Astrocyte (in vitro differentiated cells and primary cell): ENCODE measurements at regions not wholly inside any gene's neighbourhood (a gene's known extent, or its start where the extent isn't known, plus 50 kb on each side); places are given as distances from the start of the nearest gene placed in this dataset.

ENCODE experiments used
- DNase-seq: peaks from one replicate; pipeline ENCODE4 v3.0.0-alpha.2; 2010; ENCODE audit warnings: low read depth
- FAIRE-seq: peaks from 2 replicates; lab custom pipeline; 2011; peaks lifted over from hg19 to GRCh38; lab: Jason Lieb, UNC
- H2AFZ ChIP-seq: 2 replicates; pipeline ENCODE4 v1.6.0; 2012; ENCODE audit warnings: low read depth, low read length, inconsistent platforms
- H3K27ac ChIP-seq: 2 replicates; pipeline ENCODE4 v1.5.1; 2011; ENCODE audit warnings: low read depth, low read length, inconsistent platforms
- H3K27me3 ChIP-seq: 2 replicates; pipeline ENCODE4 v1.6.0; 2011; ENCODE audit warnings: low read length, inconsistent platforms; ENCODE audit not compliant: insufficient read depth
- H3K36me3 ChIP-seq: 2 replicates; pipeline ENCODE4 v1.5.1; 2011; ENCODE audit warnings: low read length, inconsistent platforms; ENCODE audit not compliant: insufficient read depth
- H3K4me1 ChIP-seq: 2 replicates; pipeline ENCODE4 v1.5.1; 2011; ENCODE audit warnings: low read length, inconsistent platforms; ENCODE audit not compliant: insufficient read depth
- H3K4me2 ChIP-seq: 2 replicates; pipeline ENCODE4 v1.6.0; 2012; ENCODE audit warnings: low read length, inconsistent platforms
- H3K4me3 ChIP-seq: 2 replicates; pipeline ENCODE4 v1.5.1; 2011; ENCODE audit warnings: low read depth, mild to moderate bottlenecking, low read length, inconsistent platforms; ENCODE audit not compliant: insufficient read depth
- H3K79me2 ChIP-seq: 2 replicates; pipeline ENCODE4 v1.6.0; 2012; ENCODE audit warnings: mild to moderate bottlenecking, low read length, inconsistent platforms; ENCODE audit not compliant: insufficient read depth
- H3K9ac ChIP-seq: 2 replicates; pipeline ENCODE4 v1.6.0; 2012; ENCODE audit warnings: mild to moderate bottlenecking, low read length, inconsistent platforms
- H3K9me3 ChIP-seq: 2 replicates; pipeline ENCODE4 v1.5.1; 2012; ENCODE audit warnings: low read depth, mild to moderate bottlenecking, low read length, inconsistent platforms; ENCODE audit not compliant: insufficient read depth
- H4K20me1 ChIP-seq: 2 replicates; pipeline ENCODE4 v1.6.0; 2012; ENCODE audit warnings: low read length, inconsistent platforms; ENCODE audit not compliant: insufficient read depth
- H3K27ac Mint-ChIP-seq: one replicate; pipeline ENCODE4 v1.8.0; 2021; ENCODE audit warnings: mild to moderate bottlenecking, mixed read lengths; ENCODE audit not compliant: unreplicated experiment
- H3K27me3 Mint-ChIP-seq: one replicate; pipeline ENCODE4 v1.8.0; 2021; ENCODE audit warnings: low read depth, mixed read lengths; ENCODE audit not compliant: unreplicated experiment
- H3K36me3 Mint-ChIP-seq: one replicate; pipeline ENCODE4 v1.8.0; 2021; ENCODE audit warnings: low read depth, mixed read lengths; ENCODE audit not compliant: unreplicated experiment
- H3K4me1 Mint-ChIP-seq: one replicate; pipeline ENCODE4 v1.8.0; 2021; ENCODE audit warnings: low read depth, mixed read lengths; ENCODE audit not compliant: unreplicated experiment
- H3K4me3 Mint-ChIP-seq: one replicate; pipeline ENCODE4 v1.8.0; 2021; ENCODE audit warnings: mild to moderate bottlenecking, moderate library complexity, mixed read lengths; ENCODE audit not compliant: unreplicated experiment
- H3K9me3 Mint-ChIP-seq: one replicate; pipeline ENCODE4 v1.8.0; 2021; ENCODE audit warnings: mild to moderate bottlenecking, mixed read lengths; ENCODE audit not compliant: unreplicated experiment
- EZH2 ChIP-seq: IDR thresholded peaks from 2 replicates; pipeline ENCODE4 v1.6.1; 2012; ENCODE audit warnings: mild to moderate bottlenecking, low read length, inconsistent platforms; ENCODE audit not compliant: insufficient read depth
- TF ChIP-seq, protein P1 (sequence below): IDR thresholded peaks from 2 replicates; pipeline ENCODE4 v1.5.1; 2011; ENCODE audit warnings: low read depth, mild to moderate bottlenecking, inconsistent platforms, low read length, moderate library complexity; ENCODE audit not compliant: insufficient read depth

DNA sequence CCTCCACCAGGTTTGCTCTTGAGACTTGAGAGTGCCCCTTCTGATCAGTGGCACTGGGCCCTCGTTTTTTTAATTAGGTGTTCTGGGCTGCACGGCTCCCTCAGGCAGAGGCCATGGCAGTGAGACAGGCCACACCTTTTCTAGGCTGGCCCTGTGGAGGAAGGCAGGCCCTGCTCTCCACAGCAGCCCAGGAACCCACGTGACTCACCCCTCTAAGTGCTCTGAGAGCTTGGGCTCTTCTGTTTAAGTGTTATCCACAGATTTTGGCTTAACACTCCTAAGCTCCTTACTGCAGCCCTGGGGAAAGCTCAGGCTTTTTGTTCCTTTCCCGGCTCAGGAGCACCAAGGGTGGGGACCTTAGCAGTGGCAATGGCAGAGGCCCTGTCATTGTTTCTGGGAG, 463.2 kb upstream of the GBE1 start:
- Histone ChIP-seq H3K4me2 (no peak overlapping the region), H3K9me3 (no peaks in the 10 kb centered on the region), H3K27ac (no peak overlapping the region), H3K4me3 (no peak overlapping the region), H3K27me3 (no peaks in the 10 kb centered on the region), H3K79me2 (no peaks in the 10 kb centered on the region), H3K36me3 (no peaks in the 10 kb centered on the region), H3K4me1 (no peaks in the 10 kb centered on the region), H4K20me1 (no peaks in the 10 kb centered on the region), H3K9ac (no peak overlapping the region), H2AFZ (no peak overlapping the region)
- no peaks in the 10 kb centered on the region for H3K4me1 Mint-ChIP-seq
- no peaks in the 10 kb centered on the region for H3K27me3 Mint-ChIP-seq
- FAIRE-seq, result no peak
- DNase-seq, result no peak
- peaks cover 3% of the 10 kb centered on the region for H3K9me3 Mint-ChIP-seq
- no peak overlapping the region for H3K27ac Mint-ChIP-seq
- H3K4me3 Mint-ChIP-seq, result no peak overlapping the region
- H3K36me3 Mint-ChIP-seq, result peaks cover 2% of the 10 kb centered on the region
- TF ChIP-seq EZH2, result no peak
- TF ChIP-seq, protein P1, sequence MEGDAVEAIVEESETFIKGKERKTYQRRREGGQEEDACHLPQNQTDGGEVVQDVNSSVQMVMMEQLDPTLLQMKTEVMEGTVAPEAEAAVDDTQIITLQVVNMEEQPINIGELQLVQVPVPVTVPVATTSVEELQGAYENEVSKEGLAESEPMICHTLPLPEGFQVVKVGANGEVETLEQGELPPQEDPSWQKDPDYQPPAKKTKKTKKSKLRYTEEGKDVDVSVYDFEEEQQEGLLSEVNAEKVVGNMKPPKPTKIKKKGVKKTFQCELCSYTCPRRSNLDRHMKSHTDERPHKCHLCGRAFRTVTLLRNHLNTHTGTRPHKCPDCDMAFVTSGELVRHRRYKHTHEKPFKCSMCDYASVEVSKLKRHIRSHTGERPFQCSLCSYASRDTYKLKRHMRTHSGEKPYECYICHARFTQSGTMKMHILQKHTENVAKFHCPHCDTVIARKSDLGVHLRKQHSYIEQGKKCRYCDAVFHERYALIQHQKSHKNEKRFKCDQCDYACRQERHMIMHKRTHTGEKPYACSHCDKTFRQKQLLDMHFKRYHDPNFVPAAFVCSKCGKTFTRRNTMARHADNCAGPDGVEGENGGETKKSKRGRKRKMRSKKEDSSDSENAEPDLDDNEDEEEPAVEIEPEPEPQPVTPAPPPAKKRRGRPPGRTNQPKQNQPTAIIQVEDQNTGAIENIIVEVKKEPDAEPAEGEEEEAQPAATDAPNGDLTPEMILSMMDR, result no peak

DNA sequence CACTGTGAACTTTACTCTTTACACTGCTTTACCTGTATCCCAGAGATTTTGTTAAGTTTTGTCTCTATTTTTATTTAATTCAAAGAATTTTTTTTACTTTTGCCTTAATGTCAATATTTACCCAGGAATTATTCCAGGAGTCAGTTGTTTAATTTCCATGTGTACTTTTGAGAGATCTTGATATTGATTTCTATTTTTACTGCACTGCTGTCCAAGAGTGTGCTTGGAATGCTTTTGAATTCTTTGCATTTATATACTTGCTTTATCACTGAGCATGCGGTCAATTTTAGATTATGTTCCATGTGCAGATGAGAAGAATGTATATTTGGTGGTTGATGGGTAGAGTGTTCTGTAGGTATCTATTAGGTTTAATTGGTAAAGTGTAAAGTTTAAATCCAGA, 461.0 kb upstream of the GBE1 start:
- Mint-ChIP-seq H3K27me3 (no peaks in the 10 kb centered on the region), H3K9me3 (peaks cover 3% of the 10 kb centered on the region), H3K4me3 (no peak overlapping the region), H3K36me3 (peaks cover 2% of the 10 kb centered on the region), H3K27ac (no peak overlapping the region), H3K4me1 (no peaks in the 10 kb centered on the region)
- TF ChIP-seq, protein P1, result no peak
- TF ChIP-seq EZH2, result no peak
- no peaks in the 10 kb centered on the region for H4K20me1 ChIP-seq
- no peaks in the 10 kb centered on the region for H3K9me3 ChIP-seq
- H3K9ac ChIP-seq, result no peak overlapping the region
- H3K4me1 ChIP-seq, result no peaks in the 10 kb centered on the region
- H3K79me2 ChIP-seq, result no peaks in the 10 kb centered on the region
- H3K27ac ChIP-seq, result no peak overlapping the region
- no peak overlapping the region for H3K4me2 ChIP-seq
- DNase-seq (no peak), FAIRE-seq (no peak)
- H3K36me3 ChIP-seq, result no peaks in the 10 kb centered on the region
- H3K27me3 ChIP-seq, result no peaks in the 10 kb centered on the region
- H3K4me3 ChIP-seq, result no peak overlapping the region
- H2AFZ ChIP-seq, result no peak overlapping the region

DNA sequence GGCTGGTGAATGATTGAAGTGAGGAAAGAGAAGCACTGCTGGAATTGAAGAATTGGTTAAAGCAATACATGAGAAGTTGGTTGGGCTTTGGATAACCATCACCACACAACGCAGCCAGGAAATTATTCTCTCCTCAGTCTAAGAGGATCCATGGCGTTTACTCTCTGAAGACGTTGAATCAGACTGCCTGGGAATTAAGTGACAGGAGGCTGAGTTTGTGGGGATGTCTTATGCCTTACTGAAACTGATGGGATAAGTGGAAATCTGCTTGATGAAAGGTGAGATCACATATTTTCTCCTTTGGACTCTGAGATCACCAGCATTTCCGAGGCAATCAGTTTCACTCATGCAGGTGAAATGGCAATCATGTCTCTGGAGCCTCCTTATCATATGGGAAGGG, 456.1 kb upstream of the GBE1 start:
- no peak overlapping the region for H3K27ac Mint-ChIP-seq

More for the DNA sequence above, 456.1 kb upstream of the GBE1 start:
- no peaks in the 10 kb centered on the region for H3K4me1 ChIP-seq
- H2AFZ ChIP-seq, result no peak overlapping the region
- H3K9me3 ChIP-seq, result no peaks in the 10 kb centered on the region
- H3K4me3 ChIP-seq, result no peak overlapping the region
- no peaks in the 10 kb centered on the region for H3K9me3 Mint-ChIP-seq
- FAIRE-seq (no peak), DNase-seq (no peak)
- H3K27me3 ChIP-seq, result no peaks in the 10 kb centered on the region
- no peaks in the 10 kb centered on the region for H3K36me3 Mint-ChIP-seq
- H3K27me3 Mint-ChIP-seq, result no peaks in the 10 kb centered on the region
- no peak overlapping the region for H3K27ac ChIP-seq
- H3K4me2 ChIP-seq, result no peak overlapping the region
- no peaks in the 10 kb centered on the region for H4K20me1 ChIP-seq
- no peaks in the 10 kb centered on the region for H3K79me2 ChIP-seq
- no peaks in the 10 kb centered on the region for H3K36me3 ChIP-seq
- no peaks in the 10 kb centered on the region for H3K4me1 Mint-ChIP-seq
- no peak overlapping the region for H3K4me3 Mint-ChIP-seq
- H3K9ac ChIP-seq, result no peak overlapping the region
- TF ChIP-seq, protein P1, result no peak
- TF ChIP-seq EZH2, result no peak
